NCI-H510A treated with DMSO at 0.1 percent for 48 hours (cell line): ENCODE measurements at regions not wholly inside any gene's neighbourhood (a gene's known extent, or its start where the extent isn't known, plus 50 kb on each side); places are given as distances from the start of the nearest gene placed in this dataset.
A peak's percentile ranks its signal among the peaks of the same experiment; 100 is the strongest.

Experiments
- DNase-seq: peaks from one replicate; lab custom pipeline; 2025; lab: John Stamatoyannopoulos, UW

DNA sequence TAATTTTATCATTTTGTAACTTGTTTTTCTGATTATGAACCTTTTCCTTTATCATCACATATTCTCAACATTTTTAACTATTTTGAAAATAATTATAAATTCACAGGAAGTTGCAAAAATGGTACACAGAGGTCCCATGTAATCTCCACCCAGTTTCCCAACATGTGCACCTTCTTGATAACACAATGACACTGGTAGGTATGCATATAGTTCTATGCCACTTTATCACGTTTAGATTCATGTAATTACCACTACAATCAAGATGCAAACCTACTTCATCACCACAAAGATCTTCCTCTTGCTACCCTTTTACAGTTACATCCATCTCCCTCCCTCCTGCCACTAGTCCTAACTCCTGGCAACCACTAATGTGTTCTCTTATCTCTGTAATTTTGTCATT is 413.9 kb downstream of the SHQ1 start:
- no peak for DNase-seq

GRCh38 chr3:72432246-72432645 is 416.0 kb downstream of the SHQ1 start:
- no peak for DNase-seq

DNA sequence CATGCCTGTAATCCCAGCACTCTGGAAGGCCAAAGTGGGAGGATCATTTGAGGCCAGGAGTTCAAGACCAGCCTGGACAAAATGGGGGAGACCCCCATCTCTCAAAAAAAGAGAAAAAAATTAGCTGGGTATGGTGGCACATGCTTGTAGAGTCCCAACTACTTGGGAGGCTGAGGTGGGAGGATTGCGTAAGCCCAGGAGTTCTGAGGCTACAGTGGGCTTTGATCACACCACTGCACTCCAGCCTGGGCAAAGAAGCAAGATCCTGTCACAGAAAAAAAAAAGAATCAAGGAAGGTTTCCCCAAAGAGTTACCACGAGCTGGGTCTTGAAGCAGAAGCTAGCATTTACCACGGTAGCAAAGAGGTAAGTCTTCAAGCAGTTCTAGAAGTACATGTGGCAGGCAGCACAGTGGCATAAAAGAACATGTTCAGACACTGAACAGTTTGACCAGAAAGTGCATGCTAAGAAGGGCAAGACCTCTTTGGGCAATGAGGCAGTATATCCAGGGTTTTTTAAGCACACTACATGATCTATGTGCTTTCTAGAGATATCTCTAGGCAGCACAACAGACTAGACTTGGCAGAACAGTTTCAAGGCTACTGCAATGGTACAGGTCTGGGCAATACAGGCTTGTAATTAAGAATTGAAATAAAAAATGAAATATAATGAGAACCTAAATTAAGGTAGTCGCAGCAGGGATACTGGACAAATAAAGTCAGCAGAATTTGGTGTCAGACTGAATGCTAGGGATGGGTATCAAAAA is 418.5 kb downstream of the SHQ1 start:
- no peak for DNase-seq

GRCh38 chr3:72428803-72429202 is 419.4 kb downstream of the SHQ1 start:
- DNase-seq, result no peak

DNA sequence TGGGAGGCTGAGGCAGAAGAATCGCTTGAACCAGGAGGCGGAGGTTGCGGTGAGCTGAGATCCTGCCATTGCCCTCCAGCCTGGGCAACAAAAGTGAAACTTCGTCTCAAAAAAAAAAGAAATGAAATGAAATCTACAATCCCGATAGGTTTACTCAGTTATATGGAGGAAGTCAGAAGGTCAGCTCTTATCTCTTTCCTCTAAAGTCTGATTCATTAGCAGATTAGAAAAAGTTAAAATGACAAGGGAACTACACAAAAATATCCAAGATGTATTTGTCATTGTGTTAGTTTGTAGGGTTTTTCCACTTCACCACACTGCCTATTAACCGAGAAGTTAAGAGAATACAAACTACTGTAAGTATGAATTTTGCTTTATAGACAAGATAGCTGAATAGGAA is 420.6 kb downstream of the SHQ1 start:
- DNase-seq, result no peak

DNA sequence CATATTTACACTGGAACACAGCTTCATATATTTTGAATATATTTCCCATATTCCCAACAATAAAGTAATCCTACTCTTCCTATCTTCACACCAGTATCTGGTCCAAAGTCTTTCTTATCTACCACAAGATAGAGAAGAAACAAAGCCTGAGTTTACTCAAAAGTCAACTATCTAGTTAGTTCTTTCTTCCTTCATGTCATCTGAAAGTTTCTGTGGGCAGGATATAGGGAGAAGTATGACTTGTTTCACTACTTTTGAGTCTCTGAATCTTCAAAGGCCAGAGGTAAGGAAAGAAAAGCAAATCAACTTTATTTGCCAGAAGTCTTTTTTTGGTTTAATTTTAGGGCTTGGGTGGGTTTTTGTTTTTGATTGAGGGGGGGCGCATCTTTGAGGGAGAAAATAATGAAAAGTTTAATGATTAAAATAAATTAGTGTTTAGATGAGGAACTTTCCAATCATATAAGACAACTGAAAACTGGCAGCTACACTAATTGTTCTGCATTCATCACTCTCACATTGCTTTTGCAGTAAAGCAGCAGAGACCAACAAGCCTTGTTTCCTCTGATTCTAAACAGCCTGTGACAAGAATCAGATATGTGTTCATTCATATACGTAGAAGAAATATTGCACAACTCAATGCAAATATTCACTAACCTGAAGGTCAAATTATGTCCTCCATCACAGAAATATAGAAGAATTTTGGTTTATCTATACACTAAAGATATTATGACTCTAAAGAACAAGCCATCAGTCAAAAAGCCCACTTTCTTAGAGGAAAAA is 421.4 kb downstream of the SHQ1 start:
- DNase-seq, result no peak

- no peak for DNase-seq
These were observed 424.6 kb downstream of the SHQ1 start for GRCh38 chr3:72423643-72424042.

DNA sequence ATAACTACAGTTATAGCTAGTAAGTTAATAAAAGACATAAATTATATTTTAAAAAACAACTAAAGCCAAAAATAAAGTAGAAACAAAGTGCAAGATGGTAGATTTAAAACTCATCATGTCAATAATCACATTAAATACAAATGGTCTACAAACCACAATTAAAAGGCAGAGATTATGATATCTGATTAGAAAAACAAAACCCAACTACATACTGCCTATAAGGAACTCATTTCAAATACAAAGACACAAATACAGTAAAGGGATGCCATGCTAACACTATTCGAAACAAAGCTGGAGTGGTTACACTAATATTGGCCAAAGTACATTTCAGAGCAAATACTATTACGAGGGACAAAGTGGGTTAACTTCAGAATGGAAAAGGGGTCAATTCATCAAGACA is 426.5 kb downstream of the SHQ1 start:
- no peak for DNase-seq

DNA sequence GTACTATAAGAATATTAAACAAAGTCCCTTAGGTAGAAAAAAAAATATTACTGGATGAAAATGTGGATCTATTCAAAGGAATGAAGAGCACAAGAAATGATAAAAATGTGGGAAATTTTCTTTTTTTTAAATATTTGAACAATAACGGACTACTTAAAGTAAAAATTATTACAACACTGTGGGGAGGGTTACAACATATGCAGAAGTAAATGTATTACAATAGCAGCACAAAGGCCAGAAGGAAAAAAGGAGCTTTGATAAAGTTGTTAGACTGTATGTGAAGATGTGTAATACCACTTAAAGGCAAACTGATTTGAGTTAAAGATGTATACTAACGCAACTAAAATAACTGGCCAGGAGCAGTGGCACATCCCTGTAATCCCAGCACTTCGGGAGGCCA is 427.1 kb downstream of the SHQ1 start:
- DNase-seq, result no peak

DNA sequence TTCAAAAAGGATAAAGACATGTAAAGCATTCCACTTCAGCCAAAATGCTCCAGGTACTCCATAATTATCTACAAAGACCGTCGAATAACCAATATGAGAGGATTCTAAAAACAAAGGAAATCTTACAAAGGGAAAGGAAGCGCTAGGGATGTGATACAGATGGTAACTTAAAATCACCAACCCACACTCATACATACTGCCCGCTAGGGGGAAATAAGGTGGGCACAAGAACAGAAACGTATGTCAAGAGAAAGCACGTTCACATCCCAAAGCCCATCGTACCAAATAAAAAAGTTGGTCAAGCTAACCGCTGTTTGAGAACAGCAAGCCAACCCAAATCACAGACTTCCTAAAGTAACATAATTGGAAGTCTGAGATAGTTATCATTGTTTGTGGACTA is 429.4 kb downstream of the SHQ1 start:
- no peak for DNase-seq

- DNase-seq, result no peak
These were observed 430.0 kb downstream of the SHQ1 start for GRCh38 chr3:72418244-72418643.

DNA sequence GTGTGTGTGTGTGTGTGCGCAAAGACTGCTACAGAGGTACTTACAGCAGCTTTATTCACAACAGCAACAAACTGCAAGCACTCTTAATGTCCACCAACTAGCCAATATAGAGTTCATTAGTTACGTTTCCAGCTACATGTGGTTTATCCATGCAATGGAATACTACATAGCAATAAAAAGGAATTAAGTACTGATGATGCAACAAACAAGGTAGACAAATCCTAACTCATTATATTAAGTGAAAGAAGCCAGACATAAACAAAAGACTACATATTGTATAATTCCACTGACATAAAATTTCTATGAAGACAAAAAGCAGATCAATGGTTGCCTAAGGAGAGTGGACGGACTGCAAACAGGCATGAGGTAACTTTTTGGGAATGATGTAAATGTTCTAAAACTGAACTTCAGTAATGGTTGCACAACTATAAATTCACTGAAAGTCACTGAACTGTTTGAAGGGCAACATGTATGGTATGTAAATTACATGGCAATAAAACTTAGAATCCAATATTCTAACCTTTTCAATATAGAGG is 433.7 kb downstream of the SHQ1 start:
- DNase-seq, result no peak

DNA sequence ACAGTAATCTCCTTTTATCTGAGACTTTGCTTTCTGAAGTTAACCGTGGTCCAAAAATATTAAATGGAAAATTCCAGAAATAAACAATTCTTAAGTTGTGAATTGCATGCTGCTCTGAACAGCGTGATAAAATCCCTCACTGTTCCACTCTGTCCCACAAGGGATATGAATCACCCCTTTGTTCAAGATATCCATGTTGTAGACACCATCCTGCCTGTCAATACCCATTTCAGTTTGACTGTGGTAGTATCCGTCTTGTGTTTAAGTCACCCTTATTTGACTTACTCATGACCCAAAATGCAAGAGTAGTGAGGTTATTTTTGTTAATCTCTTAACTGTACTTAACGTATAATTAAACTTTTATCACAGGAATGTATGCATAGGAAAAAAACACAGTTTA is 435.0 kb downstream of the SHQ1 start:
- DNase-seq, result no peak

- no peak for DNase-seq
These were observed 435.8 kb downstream of the SHQ1 start for GRCh38 chr3:72412340-72412956.

- no peak for DNase-seq
These were observed 436.4 kb downstream of the SHQ1 start for GRCh38 chr3:72411843-72412242.

DNA sequence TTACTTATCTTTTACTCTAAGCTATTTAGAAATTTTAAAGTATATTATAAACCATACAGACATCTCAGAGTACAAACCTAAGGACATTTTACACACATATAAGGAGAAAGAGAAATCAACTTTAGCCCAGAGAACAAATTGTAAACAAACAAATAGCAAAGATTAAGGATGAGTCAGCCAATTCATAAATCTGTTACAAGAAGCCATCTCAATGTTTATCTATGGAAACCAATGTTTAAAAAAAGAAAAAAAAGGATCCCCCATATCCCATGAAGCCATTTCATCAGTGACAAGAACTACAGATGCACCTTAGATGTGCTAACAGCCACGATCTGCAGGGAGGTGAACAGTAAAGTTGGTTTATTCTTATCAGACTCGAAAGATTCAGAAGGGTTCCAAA is 437.1 kb downstream of the SHQ1 start:
- no peak for DNase-seq

GRCh38 chr3:72408983-72409779 is 439.1 kb downstream of the SHQ1 start:
- no peak for DNase-seq

GRCh38 chr3:72407766-72408165 is 440.5 kb downstream of the SHQ1 start:
- peak; percentile 57 for DNase-seq

DNA sequence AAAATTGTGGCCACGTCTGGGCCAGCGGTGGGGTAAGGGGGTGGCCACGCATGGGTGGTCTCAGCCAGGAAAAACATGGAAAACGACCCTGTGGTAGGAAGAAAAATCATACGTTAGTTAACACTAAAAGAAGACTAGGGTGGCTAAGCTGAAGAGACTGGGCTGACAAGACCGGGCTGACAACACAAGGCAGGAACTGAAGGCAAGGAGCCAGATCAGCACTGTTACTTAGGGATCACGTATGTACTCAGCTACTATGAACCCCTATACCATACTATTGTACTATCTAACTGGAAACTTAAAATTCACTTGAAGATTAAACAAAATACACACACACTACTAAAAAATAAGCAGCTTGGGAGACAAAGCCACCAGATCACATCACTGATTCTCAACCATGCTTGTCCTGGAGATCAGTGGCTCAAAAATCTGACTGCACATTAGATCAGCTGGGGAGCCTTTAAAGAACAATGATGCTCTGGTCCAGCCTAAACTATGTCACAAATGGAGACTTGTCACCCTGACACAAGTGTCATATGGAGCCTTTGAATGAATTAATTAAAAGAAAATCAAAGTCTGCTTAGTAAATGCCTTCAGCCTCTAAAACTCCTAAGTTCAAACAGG is 442.2 kb downstream of the SHQ1 start:
- DNase-seq, result no peak

DNA sequence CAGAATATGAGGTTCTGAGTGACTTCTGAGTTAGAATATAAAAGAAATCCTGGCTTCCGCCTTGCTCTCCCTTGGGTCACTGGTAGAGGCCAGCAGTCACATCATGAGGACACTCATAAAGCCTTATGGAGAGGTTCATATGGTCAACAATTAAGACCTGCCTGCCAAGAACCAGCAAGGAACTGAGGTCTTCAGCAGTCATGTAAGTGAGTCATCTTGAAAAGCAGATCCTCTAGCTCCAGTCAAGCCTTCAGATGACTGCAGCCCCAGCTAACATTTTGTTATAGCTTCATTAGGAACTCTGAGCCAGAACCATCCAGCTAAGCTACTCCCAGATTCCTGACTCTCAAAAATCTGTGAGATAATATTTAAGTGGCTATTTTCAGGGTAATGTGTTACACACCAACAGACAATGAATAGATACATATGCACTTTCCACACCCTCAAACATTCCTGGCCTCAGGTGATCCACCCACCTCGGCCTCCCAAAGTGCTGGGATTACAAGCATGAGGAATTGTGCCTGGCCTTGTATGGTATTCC is 447.2 kb downstream of the SHQ1 start:
- no peak for DNase-seq

GRCh38 chr3:72398781-72399180 is 449.5 kb downstream of the SHQ1 start:
- DNase-seq, result no peak
